H1 (cell line): ENCODE measurements at regions not wholly inside any gene's neighbourhood (a gene's known extent, or its start where the extent isn't known, plus 50 kb on each side); places are given as distances from the start of the nearest gene placed in this dataset.
A peak's percentile ranks its signal among the peaks of the same experiment; 100 is the strongest.

Experiments used
- CTCF ChIA-PET: fragments of 300-600 bp; sonication (Branson Sonifier 250); formaldehyde crosslinking; loops from one replicate; lab custom pipeline; 2021; ENCODE audit not compliant: partially characterized antibody; lab: Charles Lee
- POLR2A ChIA-PET: fragments of 300-600 bp; sonication (Branson Sonifier 250); formaldehyde crosslinking; loops from one replicate; lab custom pipeline; 2021; ENCODE audit warnings: inconsistent platforms; ENCODE audit not compliant: partially characterized antibody; lab: Charles Lee
- DNase-seq, 2 experiments: peaks; one replicate each; pipeline versions ENCODE4 v3.0.0 to v3.0.0-alpha.2; 2010 to 2022; ENCODE audit warnings: low spot score in 2 of 2, low read depth in 1 of 2, mixed read lengths in 1 of 2
- FAIRE-seq: peaks from 2 replicates; lab custom pipeline; 2011; peaks lifted over from hg19 to GRCh38; lab: Jason Lieb, UNC
- H2AFZ ChIP-seq: 2 replicates; pipeline ENCODE4 v1.8.1; 2012; ENCODE audit warnings: low read length, inconsistent platforms
- H2AK5ac ChIP-seq: 2 replicates; pipeline ENCODE4 v1.6.1; 2013; ENCODE audit warnings: low read depth, low read length
- H2BK120ac ChIP-seq: replicated peaks from 2 replicates; pipeline ENCODE3; 2013; ENCODE audit warnings: low read depth, low read length, inconsistent platforms
- H2BK12ac ChIP-seq: 2 replicates; pipeline ENCODE4 v1.6.1; 2013; ENCODE audit warnings: low read depth, low read length
- H2BK15ac ChIP-seq: 2 replicates; pipeline ENCODE4 v1.6.1; 2013; ENCODE audit warnings: low read length
- H2BK20ac ChIP-seq: 2 replicates; pipeline ENCODE4 v1.6.1; 2013; ENCODE audit warnings: low read length
- H2BK5ac ChIP-seq: 2 replicates; pipeline ENCODE4 v1.6.1; 2013; ENCODE audit warnings: low read depth, low read length
- H3K14ac ChIP-seq: 2 replicates; pipeline ENCODE4 v1.6.1; 2013; ENCODE audit warnings: inconsistent platforms; ENCODE audit not compliant: insufficient read length
- H3K18ac ChIP-seq: 2 replicates; pipeline ENCODE4 v1.6.1; 2013; ENCODE audit warnings: low read length; ENCODE audit errors: extremely low read depth
- H3K23ac ChIP-seq: 2 replicates; pipeline ENCODE4 v1.6.1; 2013; ENCODE audit warnings: inconsistent platforms; ENCODE audit not compliant: insufficient read length
- H3K23me2 ChIP-seq: 2 replicates; pipeline ENCODE4 v1.6.1; 2013; ENCODE audit warnings: low read depth, low read length
- H3K27ac ChIP-seq: 2 replicates; pipeline ENCODE4 v1.6.1; 2011; ENCODE audit warnings: low read depth, low read length, inconsistent platforms
- H3K27me3 ChIP-seq, 4 experiments: replicated peaks in 1 of 4; 1 replicate in 1 of 4; 2 replicates in 3 of 4; pipeline versions ENCODE4 v1.6.1 to v1.8.1; 2011 to 2013; ENCODE audit warnings: low read length in 3 of 4, mild to moderate bottlenecking in 3 of 4, inconsistent platforms in 2 of 4, mixed read lengths in 2 of 4, moderate library complexity in 1 of 4; ENCODE audit not compliant: control insufficient read depth in 3 of 4, insufficient read depth in 3 of 4; ENCODE audit errors: extremely low read depth in 1 of 4
- H3K36me3 ChIP-seq, 4 experiments: 2 replicates each; pipeline versions ENCODE4 v1.6.1 to v1.8.1; 2011 to 2013; ENCODE audit warnings: mild to moderate bottlenecking in 4 of 4, low read length in 3 of 4, moderate library complexity in 2 of 4, control low read depth in 1 of 4, inconsistent platforms in 1 of 4; ENCODE audit not compliant: insufficient read depth in 4 of 4, control insufficient read depth in 2 of 4
- H3K4ac ChIP-seq: replicated peaks from 2 replicates; pipeline ENCODE3; 2013; ENCODE audit warnings: low read length, low read depth, mixed read lengths, inconsistent platforms; ENCODE audit not compliant: insufficient read length
- H3K4me1 ChIP-seq, 4 experiments: replicated peaks in 1 of 4; 1 replicate in 1 of 4; 2 replicates in 3 of 4; pipeline versions ENCODE4 v1.6.1 to v1.8.1; 2011 to 2013; ENCODE audit warnings: low read length in 3 of 4, inconsistent platforms in 2 of 4, mixed read lengths in 1 of 4; ENCODE audit not compliant: insufficient read depth in 4 of 4, control insufficient read depth in 3 of 4
- H3K4me2 ChIP-seq, 2 experiments: 2 replicates each; pipeline versions ENCODE4 v1.6.1 to v1.8.1; 2011 to 2013; ENCODE audit warnings: low read depth in 2 of 2, low read length in 2 of 2, control low read depth in 1 of 2, inconsistent platforms in 1 of 2, mild to moderate bottlenecking in 1 of 2; ENCODE audit not compliant: insufficient read depth in 1 of 2
- H3K4me3 ChIP-seq, 4 experiments: fragments of 200-600, 300-600 bp in 1 of 4; sonication (generic), shearing (Covaris generic), sonication (Bioruptor Twin) in 1 of 4; 2 replicates each; pipeline versions ENCODE4 v1.5.1 to v1.8.1; 2011 to 2016; ENCODE audit warnings: low read length in 4 of 4, low read depth in 3 of 4, control low read depth in 2 of 4, inconsistent platforms in 2 of 4, mild to moderate bottlenecking in 2 of 4, mixed read lengths in 1 of 4, moderate library complexity in 1 of 4; ENCODE audit not compliant: insufficient read depth in 2 of 4; ENCODE audit errors: extremely low read depth in 1 of 4
- H3K56ac ChIP-seq: replicated peaks from 2 replicates; pipeline ENCODE3; 2013; ENCODE audit warnings: low read depth, mild to moderate bottlenecking, mixed read lengths, low read length, inconsistent platforms; ENCODE audit not compliant: insufficient read length
- H3K79me1 ChIP-seq: 2 replicates; pipeline ENCODE4 v1.6.1; 2013; ENCODE audit warnings: low read depth, low read length, control low read depth
- H3K79me2 ChIP-seq, 2 experiments: 2 replicates each; pipeline versions ENCODE4 v1.6.1 to v1.8.1; 2012 to 2013; ENCODE audit warnings: low read length in 2 of 2, mild to moderate bottlenecking in 2 of 2, inconsistent platforms in 1 of 2; ENCODE audit not compliant: insufficient read depth in 2 of 2, control insufficient read depth in 1 of 2
- H3K9ac ChIP-seq, 4 experiments: replicated peaks in 1 of 4; 1 replicate in 1 of 4; 2 replicates in 3 of 4; pipeline versions ENCODE4 v1.6.1 to v1.8.1; 2011 to 2013; ENCODE audit warnings: low read depth in 3 of 4, low read length in 3 of 4, control low read depth in 2 of 4, mild to moderate bottlenecking in 2 of 4, moderate library complexity in 2 of 4, inconsistent platforms in 1 of 4; ENCODE audit errors: extremely low read depth in 1 of 4
- H3K9me3 ChIP-seq, 2 experiments: 2 replicates each; pipeline versions ENCODE4 v1.6.1 to v1.8.1; 2012 to 2013; ENCODE audit warnings: mild to moderate bottlenecking in 2 of 2, moderate library complexity in 2 of 2, control low read depth in 1 of 2, inconsistent platforms in 1 of 2, low read depth in 1 of 2, low read length in 1 of 2, mixed read lengths in 1 of 2; ENCODE audit not compliant: insufficient read depth in 2 of 2
- H4K20me1 ChIP-seq, 2 experiments: replicated peaks in 1 of 2; 2 replicates each; pipeline versions ENCODE3 to v1.8.1; 2011 to 2013; ENCODE audit warnings: inconsistent platforms in 2 of 2, low read length in 2 of 2, mild to moderate bottlenecking in 1 of 2; ENCODE audit not compliant: insufficient read depth in 2 of 2, control insufficient read depth in 1 of 2
- H4K5ac ChIP-seq: 2 replicates; pipeline ENCODE4 v1.6.1; 2013; ENCODE audit warnings: low read length, low read depth, mixed read lengths, inconsistent platforms; ENCODE audit not compliant: insufficient read length
- H4K8ac ChIP-seq: 2 replicates; pipeline ENCODE4 v1.8.0; 2013; ENCODE audit warnings: mild to moderate bottlenecking, moderate library complexity, low read length, inconsistent platforms; ENCODE audit not compliant: insufficient read depth; ENCODE audit errors: extremely low read depth
- H4K91ac ChIP-seq: replicated peaks from 2 replicates; pipeline ENCODE3; 2013; ENCODE audit warnings: low read length, mixed read lengths, inconsistent platforms; ENCODE audit not compliant: insufficient read length
- BRCA1 ChIP-seq: IDR thresholded peaks from 2 replicates; pipeline ENCODE4 v1.6.1; 2012; ENCODE audit warnings: low read depth, low read length, improper control_type of control experiment
- CEBPB ChIP-seq: IDR thresholded peaks from 2 replicates; pipeline ENCODE4 v1.6.1; 2012; ENCODE audit warnings: low read depth, low read length
- WGBS, 2 experiments: shearing (Covaris generic) in 1 of 2; methylation state at CpG; one replicate each; pipeline versions ENCODE4 v1.1.6 to v1.1.7; 2013 to 2015; ENCODE audit warnings: low lambda C conversion rate in 2 of 2, mixed read lengths in 2 of 2, inconsistent platforms in 1 of 2, low coverage in 1 of 2, missing lambda C conversion rate in 1 of 2; ENCODE audit not compliant: insufficient replicate concordance in 2 of 2, insufficient coverage in 1 of 2, insufficient read length in 1 of 2; ENCODE audit errors: extremely low coverage in 1 of 2, missing lambda C conversion rate in 1 of 2; 5-methylcytosine and 5-hydroxymethylcytosine counted together

DNA sequence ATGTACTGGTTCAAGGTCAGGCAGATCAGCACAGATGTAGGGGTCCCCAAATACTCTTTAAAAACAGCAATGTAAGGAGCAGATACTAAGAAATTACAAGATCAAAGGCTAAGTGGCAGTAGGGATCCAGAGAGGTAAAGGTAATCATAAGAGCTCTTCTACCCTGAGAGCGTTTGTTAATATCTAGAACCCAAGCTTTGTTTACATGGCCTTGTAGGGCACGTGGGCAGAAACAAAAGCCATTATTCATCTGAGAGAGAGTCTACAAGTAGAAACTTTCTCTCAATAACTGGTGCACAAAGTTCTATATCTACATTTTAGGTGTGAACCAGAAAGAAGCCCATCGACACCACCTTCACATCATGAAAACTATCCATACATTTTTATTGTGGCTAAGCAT lies 225.6 kb upstream of the PCDH10 start:
- Histone ChIP-seq H3K18ac (no peak overlapping the region), H3K23me2 (no peaks in the 10 kb centered on the region), H3K27ac (no peak overlapping the region), H2BK20ac (no peak overlapping the region), H3K27me3 (no peaks in the 10 kb centered on the region), H3K4me3 (no peak overlapping the region), H4K20me1 (no peaks in the 10 kb centered on the region), H2AFZ (peak overlapping the region; percentile 57; the same call in 1 of the 2 replicates), H3K79me1 (no peaks in the 10 kb centered on the region), H4K5ac (no peak overlapping the region), H3K9me3 (no peaks in the 10 kb centered on the region), H2BK5ac (no peak overlapping the region), H3K36me3 (no peaks in the 10 kb centered on the region), H2BK15ac (no peak overlapping the region), H3K56ac (no peak overlapping the region), H2BK12ac (no peak overlapping the region), H3K4me2 (no peak overlapping the region), H3K4me1 (no peaks in the 10 kb centered on the region), H3K14ac (no peak overlapping the region), H4K8ac (no peak overlapping the region), H3K9ac (no peak overlapping the region), H2BK120ac (no peak overlapping the region), H2AK5ac (no peak overlapping the region), H3K4ac (no peak overlapping the region), H4K91ac (no peak overlapping the region), H3K23ac (no peak overlapping the region), H3K79me2 (no peaks in the 10 kb centered on the region)
- ChIA-PET POLR2A (interaction anchor here (0.6 kb wide), 1 partner anchor 226 kb away, joined by 3 read pairs; no protein-coding TSS in a partner anchor), CTCF (no interaction called here)
- FAIRE-seq, result no peak
- 85% methylated on average over 3 of the region's 3 CpGs; no CpG with 5 or more reads in 1 of the 2 experiments for WGBS, 2 experiments
- TF ChIP-seq BRCA1 (no peak), CEBPB (no peak)
- no peak for DNase-seq
